NCI-H510A treated with DMSO at 0.1 percent for 48 hours (cell line): ENCODE measurements at regions not wholly inside any gene's neighbourhood (a gene's known extent, or its start where the extent isn't known, plus 50 kb on each side); places are given as distances from the start of the nearest gene placed in this dataset.

Experiments used
- DNase-seq: peaks from one replicate; lab custom pipeline; 2025; lab: John Stamatoyannopoulos, UW

DNA sequence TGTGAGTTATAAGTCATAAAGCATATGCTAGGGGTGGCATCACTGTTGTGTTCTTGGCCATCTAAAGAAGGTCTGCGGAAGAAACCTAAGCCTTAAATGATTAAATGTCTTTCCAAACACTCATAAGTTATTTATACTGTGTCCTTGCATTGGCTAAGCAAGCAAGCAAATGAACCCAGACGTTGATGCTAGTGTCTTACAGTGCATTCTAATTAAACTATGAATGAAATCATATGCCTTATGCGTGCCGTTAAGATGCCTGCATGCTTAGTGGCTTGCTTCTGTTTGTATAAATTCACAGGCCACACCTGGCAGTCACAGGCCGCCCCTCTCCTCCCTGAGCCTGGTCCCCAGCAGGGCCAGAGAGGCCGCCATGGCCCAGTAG, 49.9 kb downstream of the RIN2 start:
- no peak for DNase-seq

- DNase-seq: no peak
These were observed 50.4 kb downstream of the RIN2 start for GRCh38 chr20:19808498-19808897.

- no peak for DNase-seq
These were observed 51.4 kb downstream of the RIN2 start for GRCh38 chr20:19809505-19809904.

- DNase-seq: no peak
These were observed 53.2 kb downstream of the RIN2 start for GRCh38 chr20:19811231-19811630.

DNA sequence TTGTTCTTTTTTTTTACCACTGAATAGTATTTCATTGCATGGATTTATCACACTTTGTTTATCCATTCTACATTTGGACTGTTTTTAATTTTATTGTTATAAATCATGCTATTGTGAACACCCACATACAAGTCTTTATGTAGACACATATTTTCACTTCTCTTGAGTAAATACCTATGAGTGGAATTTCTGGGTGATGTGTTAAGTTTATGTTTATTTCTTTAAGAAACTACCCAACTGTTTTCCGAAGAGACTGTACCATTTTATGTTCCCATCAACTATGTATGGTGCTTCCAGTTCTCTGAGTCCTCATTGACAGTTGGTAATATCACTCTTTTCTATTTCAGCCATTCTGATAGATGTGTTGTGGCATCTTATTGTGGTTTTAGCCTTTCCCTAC, 54.0 kb downstream of the RIN2 start:
- DNase-seq: no peak

DNA sequence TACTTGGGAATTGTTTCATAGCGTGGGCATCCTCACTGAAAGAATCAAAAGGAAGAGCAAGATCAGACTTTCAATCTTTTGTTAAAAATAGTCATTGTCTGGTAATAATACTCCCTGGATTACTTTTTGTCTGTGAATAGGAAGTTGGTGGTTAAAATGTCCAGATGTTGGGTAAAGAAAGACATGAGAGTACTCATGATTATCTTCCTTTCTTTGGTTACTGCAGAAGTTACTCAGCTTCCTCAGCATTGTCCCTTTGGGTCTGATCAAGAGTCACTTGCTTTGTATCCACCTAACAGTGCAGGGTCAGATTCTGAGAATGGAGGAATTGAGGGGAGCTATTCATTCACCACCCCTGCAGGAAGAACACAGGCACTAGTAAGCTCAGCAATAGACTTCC, 54.6 kb downstream of the RIN2 start:
- DNase-seq: no peak

DNA sequence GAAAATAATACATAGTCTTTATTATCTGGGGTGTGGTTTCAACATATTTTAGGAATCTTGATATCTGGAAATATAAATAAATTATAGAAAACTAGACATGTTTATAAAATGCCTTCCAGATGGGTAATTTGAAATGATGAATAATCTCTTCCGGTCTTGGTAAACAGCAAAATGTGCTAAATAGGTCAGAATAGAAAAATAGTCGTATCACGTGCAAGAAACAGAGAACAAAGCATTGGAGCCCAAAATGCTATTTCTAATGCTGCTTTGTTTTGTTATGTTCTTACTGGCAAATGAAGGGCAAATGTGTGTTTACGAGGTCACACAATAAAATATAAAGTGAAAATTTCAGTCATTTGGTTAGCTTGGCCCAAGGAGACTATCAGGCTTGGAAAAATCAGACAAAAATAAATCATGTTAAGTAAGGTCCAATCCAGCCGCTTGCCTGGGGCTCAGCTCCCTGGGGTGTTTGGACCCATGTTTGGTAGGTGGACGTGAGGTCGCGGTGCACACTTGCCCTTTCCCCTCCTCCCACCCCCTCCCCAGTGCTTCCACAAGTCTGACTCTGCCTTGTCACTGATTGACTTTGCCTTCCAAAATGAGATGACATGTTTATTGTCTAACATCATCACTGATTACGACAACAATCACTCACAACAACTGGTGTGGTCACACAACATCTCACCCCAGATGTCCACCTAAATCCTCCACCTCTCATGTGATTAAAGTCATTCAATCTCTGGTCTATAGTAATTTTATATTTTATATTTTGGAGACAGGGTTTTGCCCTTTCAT, 56.0 kb downstream of the RIN2 start:
- DNase-seq: no peak

GRCh38 chr20:19815553-19815991, 57.5 kb downstream of the RIN2 start:
- DNase-seq: no peak

DNA sequence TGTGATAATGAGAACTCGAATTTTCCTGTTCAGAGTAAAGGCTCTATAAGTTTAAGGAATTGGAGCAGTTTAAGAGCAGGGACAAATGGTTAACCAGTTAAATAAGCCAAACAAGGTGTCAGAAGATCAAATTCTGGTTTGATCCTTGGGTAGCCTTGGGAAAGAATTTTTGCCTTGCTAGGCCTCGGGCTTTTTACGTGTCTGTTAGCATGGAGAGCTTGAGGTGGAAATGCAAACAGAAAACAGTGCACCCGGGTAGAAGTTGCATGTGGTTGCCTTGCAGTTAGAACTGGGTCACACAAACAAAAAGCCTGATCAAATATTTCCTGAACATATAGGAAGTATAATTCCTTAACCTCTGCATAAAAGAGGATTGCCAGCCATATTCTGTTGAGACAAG, 58.3 kb downstream of the RIN2 start:
- DNase-seq: no peak

DNA sequence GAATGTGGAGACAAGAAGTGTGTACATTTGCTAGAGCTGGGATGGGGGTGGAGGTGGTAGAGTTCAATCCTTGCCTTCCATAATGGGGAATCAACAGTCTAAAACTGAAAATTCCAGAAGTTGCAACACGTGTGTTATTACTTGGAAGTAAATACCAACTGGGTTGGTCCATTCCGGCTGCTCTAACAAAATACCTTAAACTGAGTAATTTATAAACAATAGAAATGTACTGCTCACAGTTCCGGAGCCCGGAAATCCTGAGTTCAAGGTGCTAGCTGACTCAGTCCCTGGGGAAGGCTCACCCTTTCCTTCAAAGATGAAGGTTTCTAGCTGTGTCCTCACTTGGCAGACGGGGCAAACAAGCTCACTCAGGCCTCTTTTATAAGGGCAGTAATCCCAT, 59.0 kb downstream of the RIN2 start:
- DNase-seq: no peak

GRCh38 chr20:19819149-19819548, 61.1 kb downstream of the RIN2 start:
- DNase-seq: no peak

DNA sequence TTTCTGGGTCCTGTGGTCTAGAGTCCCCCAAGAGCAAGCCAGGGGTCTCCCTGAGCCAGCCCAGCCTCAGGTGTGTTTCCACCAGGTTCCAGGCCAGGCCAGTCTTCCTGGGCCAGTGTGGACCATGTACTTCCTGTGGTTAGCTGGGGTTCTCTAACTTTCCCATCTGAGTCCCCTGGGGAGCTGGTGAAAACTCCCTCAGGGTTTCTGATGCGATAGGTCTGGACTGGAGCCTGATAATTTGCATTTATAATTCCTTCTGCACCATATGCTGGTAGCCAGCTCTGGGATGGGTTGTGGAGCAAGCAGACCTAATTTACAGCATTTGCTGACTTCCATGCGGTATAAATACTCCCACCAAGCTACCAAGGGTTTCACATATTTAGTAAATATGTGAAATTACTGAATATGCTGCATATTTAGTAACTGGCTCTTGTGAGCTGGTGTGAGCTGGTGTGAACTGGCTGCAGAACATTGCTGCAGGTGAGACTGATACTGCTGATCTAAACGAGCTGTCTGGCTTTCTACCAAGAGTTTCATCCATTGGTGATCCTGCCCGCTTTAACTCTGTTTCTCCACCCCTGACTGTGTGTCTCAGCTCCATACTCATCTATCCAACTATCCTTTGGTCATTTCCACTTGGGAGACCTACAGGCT, 62.6 kb downstream of the RIN2 start:
- no peak for DNase-seq

GRCh38 chr20:19821606-19822005, 63.5 kb downstream of the RIN2 start:
- no peak for DNase-seq

GRCh38 chr20:19823216-19823615, 65.2 kb downstream of the RIN2 start:
- DNase-seq: no peak

- DNase-seq: no peak
These were observed 65.9 kb downstream of the RIN2 start for GRCh38 chr20:19823971-19824370.

DNA sequence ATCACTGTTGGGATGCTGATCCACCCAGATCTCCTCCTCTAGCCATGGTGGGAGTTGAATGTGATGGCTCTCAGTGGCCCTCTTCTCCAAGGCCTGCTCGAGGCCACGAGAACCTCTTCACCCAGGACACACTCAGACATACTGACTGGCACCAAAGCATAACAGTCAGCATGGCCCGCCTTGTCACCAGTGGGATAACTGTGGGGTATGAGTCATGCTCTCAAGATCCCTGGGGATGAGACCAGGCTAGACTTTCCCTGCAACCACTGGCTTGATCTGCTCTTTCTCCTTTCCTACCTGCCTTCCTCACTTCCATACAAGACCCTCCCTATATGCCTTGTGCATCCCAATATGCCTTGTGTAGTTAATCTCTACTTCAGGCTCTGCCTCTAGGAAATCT, 66.8 kb downstream of the RIN2 start:
- no peak for DNase-seq

GRCh38 chr20:19826179-19826914, 68.3 kb downstream of the RIN2 start:
- DNase-seq: no peak

DNA sequence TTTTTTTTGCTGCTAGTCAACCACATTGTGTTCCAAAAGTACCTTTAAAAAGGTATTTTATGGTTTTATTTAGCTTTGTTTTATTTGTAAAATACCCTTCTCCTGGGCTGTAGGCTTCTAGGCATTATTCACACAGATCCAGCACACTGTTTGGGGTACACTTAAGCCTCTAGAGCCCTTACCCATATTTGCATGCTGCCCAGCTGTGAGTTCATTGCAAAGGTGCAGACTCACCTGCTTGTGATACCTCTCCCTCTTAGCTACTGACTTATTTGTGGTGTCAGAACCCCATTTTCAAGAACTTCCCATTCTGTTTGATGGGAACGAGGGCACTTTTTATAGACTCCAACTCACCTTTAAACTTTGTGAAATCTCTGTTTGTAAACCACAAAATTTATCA, 69.8 kb downstream of the RIN2 start:
- DNase-seq: no peak

DNA sequence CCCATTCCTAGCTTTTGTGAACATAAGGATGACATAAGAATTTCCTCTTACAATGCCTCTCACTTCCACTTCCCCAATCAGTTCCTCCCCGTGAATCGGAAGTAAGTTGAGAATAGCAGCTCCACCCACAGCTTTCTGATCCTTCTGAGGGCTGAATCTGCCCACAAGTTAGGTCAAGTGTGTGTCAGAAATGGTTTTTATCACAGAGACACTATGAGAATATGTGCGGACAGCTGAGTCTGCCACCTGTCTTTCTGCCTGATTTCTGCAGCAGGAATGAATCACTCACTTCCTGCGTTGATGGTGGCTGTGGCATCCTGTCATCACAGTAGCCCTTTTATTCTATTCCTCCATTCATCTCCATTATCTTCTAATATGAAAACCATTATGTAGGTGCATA, 70.2 kb downstream of the RIN2 start:
- peak; percentile 19 for DNase-seq

DNA sequence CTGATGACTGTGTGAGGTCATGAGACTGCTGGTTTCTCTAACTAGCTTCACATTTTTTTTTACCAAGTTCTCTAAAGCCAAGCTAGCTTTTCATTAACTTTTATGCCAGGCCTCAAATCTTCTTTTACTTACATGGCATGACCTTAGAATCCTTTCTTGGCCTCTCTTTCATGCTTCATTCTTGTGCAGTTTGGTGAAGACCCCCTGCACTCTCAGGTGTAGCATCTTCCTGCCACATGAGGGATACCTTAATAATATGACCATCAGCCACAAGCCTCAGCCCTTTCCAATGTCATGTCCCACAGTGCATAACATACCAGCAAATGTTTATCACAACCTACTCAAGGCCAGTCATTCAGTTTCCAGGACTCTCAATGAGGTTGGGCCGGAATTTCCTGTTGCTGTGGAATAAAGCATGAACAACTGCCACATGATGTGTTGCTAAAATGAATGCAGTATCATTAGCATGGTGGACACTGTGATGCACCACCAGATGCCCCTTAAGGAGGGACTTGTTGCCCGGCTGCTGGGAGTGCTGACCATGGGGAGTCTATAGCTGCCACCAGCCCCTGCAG, 72.2 kb downstream of the RIN2 start:
- DNase-seq: no peak

GRCh38 chr20:19832875-19833274, 74.8 kb downstream of the RIN2 start:
- DNase-seq: no peak

DNA sequence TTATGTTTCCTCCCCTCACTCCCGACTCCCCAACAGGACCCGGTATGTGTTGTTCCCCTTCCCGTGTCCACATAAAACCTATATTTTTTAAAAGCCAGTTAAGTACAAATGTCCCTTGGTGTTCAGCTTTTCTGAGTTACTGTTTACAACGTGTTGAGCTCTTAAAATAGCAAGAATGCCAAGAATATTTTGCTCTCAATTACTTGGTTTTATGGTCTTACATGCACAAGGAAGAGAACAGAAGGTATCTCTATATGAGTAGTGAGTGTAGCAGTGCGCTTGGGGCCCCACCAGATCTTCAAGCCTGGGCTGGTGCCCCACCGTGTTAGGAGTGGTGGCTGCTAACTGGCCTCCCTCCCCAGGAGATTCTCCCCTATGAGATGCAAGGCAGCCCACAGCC, 75.3 kb downstream of the RIN2 start:
- no peak for DNase-seq

- DNase-seq: no peak
These were observed 76.2 kb downstream of the RIN2 start for GRCh38 chr20:19834287-19834686.
